ENCODE measurements at regions not wholly inside any gene's neighbourhood (a gene's known extent, or its start where the extent isn't known, plus 50 kb on each side); places are given as distances from the start of the nearest gene placed in this dataset.

- TF ChIP-seq LEF1 (IDR thresholded peaks at IDR 0.05; ENCODE audit: borderline replicate concordance) = no peak
- no peak for TF ChIP-seq SUZ12 (IDR thresholded peaks at IDR 0.05)
- no peak for TF ChIP-seq SP1 (IDR thresholded peaks at IDR 0.05)
- no peak for TF ChIP-seq HDGF (IDR thresholded peaks at IDR 0.05; ENCODE audit: borderline replicate concordance)
- no peak for TF ChIP-seq TARDBP (IDR thresholded peaks at IDR 0.05)
- TF ChIP-seq CTBP1 (IDR thresholded peaks at IDR 0.05; ENCODE audit: borderline replicate concordance) = no peak
- TF ChIP-seq L3MBTL2 (conservative IDR thresholded peaks at IDR 0.05) = no peak
- TF ChIP-seq FOXA1 (IDR thresholded peaks at IDR 0.05) = no peak
- no peak for TF ChIP-seq NFRKB (IDR thresholded peaks at IDR 0.05)
Observed at GRCh38 chr11:98536023-98536422, 484.7 kb upstream of the CNTN5 start.
